ENCODE measurements at regions not wholly inside any gene's neighbourhood (a gene's known extent, or its start where the extent isn't known, plus 50 kb on each side); places are given as distances from the start of the nearest gene placed in this dataset.

DNA sequence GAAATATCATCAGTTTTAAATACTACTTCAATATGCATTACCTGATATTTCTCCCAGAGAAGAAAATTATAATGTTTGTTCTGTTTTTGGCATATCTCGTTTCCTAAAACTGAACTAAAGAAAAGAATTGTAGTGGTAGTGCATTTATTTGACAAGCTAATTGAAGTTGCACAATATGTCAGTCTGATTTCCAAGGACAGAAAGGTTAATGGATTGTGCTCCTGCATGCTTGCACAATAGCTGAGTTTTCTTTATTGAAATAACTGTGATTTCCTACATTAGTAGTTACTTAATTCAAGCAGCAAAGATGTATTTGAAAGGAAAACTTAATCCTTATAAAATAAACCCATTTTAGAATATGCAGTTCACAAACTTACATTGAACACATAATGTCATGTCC, 2047.7 kb downstream of the NCAM2 start (continued):
- no peak for TF ChIP-seq FOSL1 (IDR thresholded peaks at IDR 0.05; ENCODE audit: insufficient read depth, low read depth, low read length)
- TF ChIP-seq BCL11A (IDR thresholded peaks at IDR 0.05; ENCODE audit: low read depth in 2 of 2, low read length in 2 of 2), result no peak
- TF ChIP-seq, protein P1, sequence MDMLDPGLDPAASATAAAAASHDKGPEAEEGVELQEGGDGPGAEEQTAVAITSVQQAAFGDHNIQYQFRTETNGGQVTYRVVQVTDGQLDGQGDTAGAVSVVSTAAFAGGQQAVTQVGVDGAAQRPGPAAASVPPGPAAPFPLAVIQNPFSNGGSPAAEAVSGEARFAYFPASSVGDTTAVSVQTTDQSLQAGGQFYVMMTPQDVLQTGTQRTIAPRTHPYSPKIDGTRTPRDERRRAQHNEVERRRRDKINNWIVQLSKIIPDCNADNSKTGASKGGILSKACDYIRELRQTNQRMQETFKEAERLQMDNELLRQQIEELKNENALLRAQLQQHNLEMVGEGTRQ (IDR thresholded peaks at IDR 0.05; ENCODE audit: low read length), result no peak

All from H1 (cell line).